GM19395 (cell line): ENCODE measurements at regions not wholly inside any gene's neighbourhood (a gene's known extent, or its start where the extent isn't known, plus 50 kb on each side); places are given as distances from the start of the nearest gene placed in this dataset.
A peak's percentile ranks its signal among the peaks of the same experiment; 100 is the strongest.
"Not testable (repeated sequence)": the region's sequence is repeated elsewhere in the genome, so short reads cannot be mapped to it uniquely, and the experiment has no call there.

ENCODE experiments used
- ATAC-seq: cut with Tn5 transposase; IDR thresholded peaks from one replicate; pipeline ENCODE4 v1.9.1; 2021; ENCODE audit warnings: mild to moderate bottlenecking, moderate library complexity; ENCODE audit not compliant: unreplicated experiment

GRCh38 chr15:30755036-30755687 lies 129.2 kb downstream of the ARHGAP11B start:
- ATAC-seq: not testable (repeated sequence)

DNA sequence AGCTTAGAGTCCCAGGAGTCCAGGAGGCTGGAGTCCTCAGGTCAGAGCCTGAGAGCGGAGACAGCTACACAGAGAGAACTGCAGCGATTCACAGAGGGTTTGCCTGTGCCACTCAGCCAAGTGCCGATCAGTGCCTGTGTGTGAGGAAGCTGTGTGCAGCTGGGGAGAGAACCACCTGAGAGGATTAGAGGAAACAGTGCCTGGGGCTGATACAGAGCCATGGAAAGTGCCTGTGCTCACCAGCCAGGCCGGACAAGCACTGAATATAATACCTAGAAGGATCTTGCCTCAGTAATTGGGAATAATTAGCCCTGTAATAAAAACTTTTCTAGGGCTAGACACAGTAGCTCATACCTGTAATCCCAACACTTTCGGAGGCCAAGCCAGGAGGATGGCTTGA lies 134.7 kb downstream of the ARHGAP11B start:
- not testable (repeated sequence) for ATAC-seq

DNA sequence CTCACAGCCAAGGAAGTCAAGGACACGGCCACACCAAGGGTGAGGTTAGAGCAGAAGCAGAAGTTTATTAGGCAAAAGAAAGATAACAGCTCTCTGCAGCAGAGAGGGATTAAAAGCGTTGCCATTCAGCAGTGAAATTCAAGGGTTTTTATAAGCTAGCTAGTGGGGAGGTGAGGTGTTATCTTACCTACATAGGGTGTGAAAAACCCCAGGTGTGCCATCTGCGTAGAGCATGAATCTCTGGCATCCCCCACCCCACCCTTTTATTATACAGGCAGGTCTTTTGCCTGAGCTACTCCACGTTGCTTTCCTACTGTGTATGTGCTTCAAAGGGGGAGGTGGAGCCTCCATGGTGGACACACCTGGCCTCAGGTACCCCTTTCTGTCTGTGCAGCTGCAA lies 135.4 kb downstream of the ARHGAP11B start:
- not testable (repeated sequence) for ATAC-seq

DNA sequence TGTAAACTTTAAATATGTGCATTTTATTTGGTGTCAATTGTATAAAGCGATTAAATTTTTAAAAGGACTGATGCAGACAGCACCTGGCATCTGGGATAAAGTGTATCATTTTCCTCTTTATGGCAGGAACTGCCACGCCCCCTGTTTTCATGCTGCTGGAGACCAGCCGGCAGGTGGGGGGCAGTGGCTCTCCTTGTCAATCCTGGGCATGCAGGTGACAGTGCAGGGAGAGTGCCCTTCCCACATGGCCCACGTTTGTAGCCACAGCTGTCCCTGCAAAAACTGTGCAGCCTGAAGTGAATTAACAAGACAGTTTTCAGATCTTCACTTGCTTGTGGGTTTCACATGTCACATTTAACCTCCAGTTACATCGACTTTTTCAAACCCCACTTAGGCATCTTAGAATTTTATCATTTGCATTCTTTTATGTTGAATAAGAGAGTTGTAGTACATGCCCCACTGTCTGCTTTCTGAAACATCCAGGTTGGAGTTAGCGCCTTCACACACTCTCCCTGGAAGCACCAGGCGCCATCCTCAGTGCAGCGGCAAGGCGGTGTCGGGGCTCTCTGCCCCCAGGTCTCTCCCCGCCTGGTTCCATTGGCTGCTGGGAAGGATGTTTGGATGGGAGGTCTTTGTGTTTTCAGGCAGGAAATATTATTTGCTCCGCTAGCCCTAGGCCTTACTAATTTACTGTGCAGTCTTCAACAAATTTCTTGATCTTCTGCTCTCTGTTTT lies 134.2 kb upstream of the FAN1 start:
- ATAC-seq: not testable (repeated sequence)

DNA sequence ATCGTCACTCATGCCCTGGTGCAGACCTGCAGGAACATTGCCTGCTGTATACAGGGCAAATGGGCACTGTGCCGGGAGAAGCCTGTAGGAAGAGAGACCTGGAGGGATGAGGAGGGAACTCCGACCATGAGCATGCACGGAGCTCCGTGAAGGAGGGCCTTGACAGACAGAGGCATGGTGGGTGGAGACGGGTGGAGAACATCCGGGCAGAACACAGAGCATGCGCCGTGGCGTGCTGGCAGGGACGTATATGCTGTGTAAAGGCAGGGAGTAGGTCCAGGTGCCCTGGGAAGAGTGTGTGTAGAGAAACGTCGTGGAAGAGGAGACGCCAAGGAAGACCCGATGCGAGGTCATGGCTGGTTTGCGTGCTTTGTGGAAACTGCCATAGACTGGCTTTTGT lies 133.0 kb upstream of the FAN1 start:
- ATAC-seq: no peak

GRCh38 chr15:30783019-30783418 lies 120.7 kb upstream of the FAN1 start:
- no peak for ATAC-seq

- ATAC-seq: no peak
Measured at GRCh38 chr15:30788595-30788994, 115.1 kb upstream of the FAN1 start.

GRCh38 chr15:30791239-30792175 lies 112.2 kb upstream of the FAN1 start:
- no peak for ATAC-seq

DNA sequence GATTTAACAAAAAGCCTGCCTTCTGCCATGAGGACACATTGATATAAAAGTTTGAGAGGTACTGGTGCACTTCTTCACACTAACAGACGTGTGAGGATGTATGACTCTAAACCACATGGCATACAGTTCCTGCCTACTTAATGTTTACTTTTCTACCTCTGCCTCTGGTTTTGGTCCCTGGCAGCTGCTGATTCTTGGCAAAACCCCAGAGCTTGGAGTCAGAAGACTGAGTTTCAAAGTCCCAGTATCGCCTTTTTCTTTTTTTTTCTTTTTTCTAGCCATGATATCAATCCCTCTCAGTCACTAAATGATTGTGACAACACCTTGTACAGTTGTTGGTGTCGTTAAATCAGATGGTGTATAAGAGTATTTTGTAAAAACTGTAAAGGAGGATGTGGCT lies 110.9 kb upstream of the FAN1 start:
- not testable (repeated sequence) for ATAC-seq

DNA sequence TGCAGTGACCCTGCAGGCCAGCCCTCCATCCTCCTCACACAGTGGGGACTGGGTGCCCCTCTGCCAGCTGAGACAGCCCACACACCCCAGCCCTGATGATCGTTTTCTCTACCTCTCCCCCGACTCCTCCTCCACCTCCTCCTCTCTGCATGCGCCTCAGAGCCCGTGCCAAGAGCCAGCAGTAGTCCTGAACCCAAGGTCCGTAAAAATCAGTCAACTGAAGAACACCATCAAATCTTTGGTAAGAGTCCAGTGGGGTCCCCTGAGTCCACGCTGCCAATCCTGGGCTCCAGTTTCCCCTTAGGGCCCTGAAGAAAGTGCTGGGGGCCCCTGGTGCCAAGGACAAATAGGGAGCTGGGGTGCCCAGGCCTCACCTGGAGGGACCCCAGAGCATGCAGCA lies 109.3 kb upstream of the FAN1 start:
- no peak for ATAC-seq

DNA sequence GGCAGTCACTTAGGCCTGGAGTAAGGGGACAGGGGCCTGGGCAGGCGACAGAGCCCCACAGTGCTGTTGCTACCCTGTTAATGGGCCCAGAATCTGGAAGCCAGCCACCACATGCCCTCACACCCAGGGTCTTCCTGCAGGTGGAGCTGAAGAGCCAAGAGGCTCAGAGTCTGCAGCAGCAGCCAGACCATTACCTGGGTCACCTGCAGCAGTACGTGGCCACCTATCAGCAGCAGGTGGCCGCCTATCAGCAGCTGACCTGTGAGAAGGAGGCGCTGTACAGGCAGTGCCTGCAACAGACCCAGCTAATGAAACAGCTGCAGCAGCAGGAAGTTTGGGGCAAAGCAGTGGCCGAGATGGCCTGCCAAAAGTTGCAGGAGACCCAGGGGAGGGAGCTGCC lies 104.2 kb upstream of the FAN1 start:
- ATAC-seq: not testable (repeated sequence)

GRCh38 chr15:30801140-30801895 lies 102.4 kb upstream of the FAN1 start:
- ATAC-seq: not testable (repeated sequence)

GRCh38 chr15:30802001-30802400 lies 101.7 kb upstream of the FAN1 start:
- not testable (repeated sequence) for ATAC-seq

GRCh38 chr15:30803703-30804102 lies 100.0 kb upstream of the FAN1 start:
- ATAC-seq: not testable (repeated sequence)

DNA sequence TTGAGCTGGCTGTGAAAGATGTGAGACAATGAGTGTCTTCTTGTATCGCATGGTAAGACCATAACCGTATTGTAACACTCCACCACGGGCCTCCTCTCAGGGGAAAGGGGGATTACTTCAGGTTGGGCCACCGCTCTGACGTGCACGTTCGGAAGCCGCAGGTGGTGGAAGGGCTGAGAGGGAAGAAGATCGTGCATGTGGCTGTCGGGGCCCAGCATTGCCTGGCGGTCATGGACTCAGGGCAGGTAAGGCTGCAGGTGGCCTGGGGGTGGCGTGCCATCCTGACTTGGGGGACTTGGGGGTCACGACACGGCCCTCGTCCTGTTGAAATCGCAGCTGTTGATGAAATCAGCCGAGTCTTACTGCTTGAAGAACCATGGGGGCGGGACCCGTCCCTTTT lies 87.3 kb upstream of the FAN1 start:
- no peak for ATAC-seq

DNA sequence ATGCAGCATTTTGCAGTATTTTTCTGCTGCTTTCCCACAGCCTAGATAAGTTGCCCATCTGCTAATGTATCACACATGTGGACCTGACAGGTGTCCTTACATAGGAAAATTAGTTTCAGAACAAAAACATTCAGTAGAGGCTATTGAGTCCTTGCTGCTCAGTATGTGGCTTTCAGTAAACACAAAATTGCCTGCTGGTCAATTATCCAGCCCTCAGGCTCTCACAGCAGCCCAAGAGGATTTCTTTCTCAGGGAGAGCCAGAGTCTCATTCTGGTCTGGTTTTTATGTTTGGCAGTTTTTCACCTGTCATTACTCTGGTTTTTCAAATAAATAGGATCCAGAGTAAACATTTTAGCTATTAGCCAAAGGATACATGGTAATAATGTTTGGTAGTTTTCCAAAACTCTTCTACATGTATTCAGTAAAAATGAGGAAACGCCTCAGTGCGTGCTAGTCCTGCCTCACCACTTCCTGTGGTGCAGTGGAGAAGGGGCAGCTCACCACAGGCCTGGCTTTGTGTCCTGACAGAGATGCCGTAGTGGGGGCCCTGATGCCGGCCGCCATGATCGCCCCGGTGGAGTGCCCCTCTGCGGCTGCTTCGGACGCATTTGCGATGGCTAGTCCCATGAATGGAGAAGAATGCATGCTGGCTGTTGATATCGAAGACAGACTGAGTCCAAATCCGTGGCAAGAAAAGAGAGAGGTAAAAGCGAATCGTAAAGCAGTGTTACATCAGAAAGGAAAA lies 80.5 kb upstream of the FAN1 start:
- peak; percentile 98 for ATAC-seq

- no peak for ATAC-seq
Measured at GRCh38 chr15:30824518-30825195, 79.1 kb upstream of the FAN1 start.

GRCh38 chr15:30827625-30828303 lies 76.0 kb upstream of the FAN1 start:
- no peak for ATAC-seq

DNA sequence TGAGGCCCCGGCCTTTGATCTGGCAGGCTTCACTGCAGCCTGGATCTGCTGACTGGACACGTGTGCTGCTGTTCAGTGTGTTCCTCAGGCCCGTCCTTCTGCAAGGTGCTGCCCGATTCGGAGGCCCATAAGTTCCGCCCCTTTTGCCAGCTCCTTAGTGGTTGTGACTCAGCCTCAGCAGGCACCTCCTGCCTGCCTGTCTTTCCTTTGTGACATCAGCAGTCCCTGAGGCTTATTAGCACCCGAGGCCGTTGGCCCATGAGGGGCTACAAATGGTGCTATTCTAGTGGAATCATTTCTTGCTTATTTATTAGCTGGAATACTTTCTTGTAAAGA lies 75.4 kb upstream of the FAN1 start:
- ATAC-seq: not testable (repeated sequence)
